ENCODE measurements at regions not wholly inside any gene's neighbourhood (a gene's known extent, or its start where the extent isn't known, plus 50 kb on each side); places are given as distances from the start of the nearest gene placed in this dataset.
"Not testable (repeated sequence)": the region's sequence is repeated elsewhere in the genome, so short reads cannot be mapped to it uniquely, and the experiment has no call there.

GRCh38 chr4:60400593-60400992 lies 799.5 kb upstream of the ADGRL3 start:
- DNase-seq = no peak

GRCh38 chr4:60404027-60404426 lies 796.1 kb upstream of the ADGRL3 start:
- DNase-seq = no peak

GRCh38 chr4:60422439-60422838 lies 777.7 kb upstream of the ADGRL3 start:
- no peak for DNase-seq

- DNase-seq = not testable (repeated sequence)
These were observed 776.4 kb upstream of the ADGRL3 start for GRCh38 chr4:60423573-60424184.

GRCh38 chr4:60432911-60433310 lies 767.2 kb upstream of the ADGRL3 start:
- DNase-seq = no peak

- DNase-seq = no peak
These were observed 757.1 kb upstream of the ADGRL3 start for GRCh38 chr4:60443068-60443467.

- no peak for DNase-seq
These were observed 756.3 kb upstream of the ADGRL3 start for GRCh38 chr4:60443796-60444195.

- no peak for DNase-seq
These were observed 750.1 kb upstream of the ADGRL3 start for GRCh38 chr4:60450054-60450453.

GRCh38 chr4:60452266-60452665 lies 747.9 kb upstream of the ADGRL3 start:
- no peak for DNase-seq

GRCh38 chr4:60455380-60455779 lies 744.7 kb upstream of the ADGRL3 start:
- no peak for DNase-seq

GRCh38 chr4:60461551-60461950 lies 738.6 kb upstream of the ADGRL3 start:
- DNase-seq = no peak

- DNase-seq = no peak
These were observed 736.1 kb upstream of the ADGRL3 start for GRCh38 chr4:60463857-60464502.

GRCh38 chr4:60482921-60483351 lies 717.2 kb upstream of the ADGRL3 start:
- DNase-seq = no peak

GRCh38 chr4:60485276-60485675 lies 714.9 kb upstream of the ADGRL3 start:
- no peak for DNase-seq

GRCh38 chr4:60487118-60487761 lies 712.9 kb upstream of the ADGRL3 start:
- not testable (repeated sequence) for DNase-seq

- no peak for DNase-seq
These were observed 699.3 kb upstream of the ADGRL3 start for GRCh38 chr4:60500810-60501209.

GRCh38 chr4:60502733-60503132 lies 697.4 kb upstream of the ADGRL3 start:
- no peak for DNase-seq

GRCh38 chr4:60506061-60506460 lies 694.1 kb upstream of the ADGRL3 start:
- no peak for DNase-seq

- no peak for DNase-seq
These were observed 677.9 kb upstream of the ADGRL3 start for GRCh38 chr4:60522265-60522664.

- no peak for DNase-seq
These were observed 668.2 kb upstream of the ADGRL3 start for GRCh38 chr4:60531776-60532379.

GRCh38 chr4:60544981-60545380 lies 655.1 kb upstream of the ADGRL3 start:
- no peak for DNase-seq

GRCh38 chr4:60562334-60562733 lies 637.8 kb upstream of the ADGRL3 start:
- DNase-seq = no peak

GRCh38 chr4:60565558-60565957 lies 634.6 kb upstream of the ADGRL3 start:
- no peak for DNase-seq

- DNase-seq = no peak
These were observed 624.8 kb upstream of the ADGRL3 start for GRCh38 chr4:60575336-60575735.

All from stimulated activated CD4-positive, alpha-beta T cell treated with anti-CD3 and anti-CD28 coated beads, Interleukin-1b, Interleukin-23, amount 100 ng/mL, for 48 hours (primary cell).